ENCODE measurements at regions not wholly inside any gene's neighbourhood (a gene's known extent, or its start where the extent isn't known, plus 50 kb on each side); places are given as distances from the start of the nearest gene placed in this dataset.
"Not testable (repeated sequence)": the region's sequence is repeated elsewhere in the genome, so short reads cannot be mapped to it uniquely, and the experiment has no call there.

- not testable (repeated sequence) for H3K79me2 ChIP-seq (replicated peaks; ENCODE audit: insufficient read depth); H3K27ac ChIP-seq (ENCODE audit: low read depth); H3K27me3 Mint-ChIP-seq (ENCODE audit: insufficient read depth, low read depth, poor library complexity); H3F3A ChIP-seq (replicated peaks; ENCODE audit: low read depth); H3K4me3 Mint-ChIP-seq; H3K4me3 ChIP-seq; H3K4me1 ChIP-seq (ENCODE audit: insufficient read depth); H2AFZ ChIP-seq; H3K9me2 ChIP-seq (ENCODE audit: insufficient read depth); H3K4me2 ChIP-seq; H3K4me1 Mint-ChIP-seq; H3K36me3 Mint-ChIP-seq (ENCODE audit: low read depth); H3K27ac Mint-ChIP-seq; H3K27me3 ChIP-seq (ENCODE audit: insufficient read depth); H4K20me1 ChIP-seq (replicated peaks; ENCODE audit: insufficient read depth); H3K36me3 ChIP-seq (ENCODE audit: insufficient read depth); H3K9me3 Mint-ChIP-seq
- ATAC-seq = peak; percentile 79
- TF ChIP-seq CTCF (conservative IDR thresholded peaks at IDR 0.05; ENCODE audit: low read depth in 2 of 2) (peak; percentile 80 to 81), CREB1 (CRISPR knock-in tag; IDR thresholded peaks at IDR 0.05; ENCODE audit: low read depth) (0 out of 2 replicates have a peak, but pooled peaks have one; percentile 19)
- peak; percentile 74 for DNase-seq (ENCODE audit: low spot score)
Measured at GRCh38 chr16:21534561-21534960, 64.8 kb upstream of the METTL9 start.

DNA sequence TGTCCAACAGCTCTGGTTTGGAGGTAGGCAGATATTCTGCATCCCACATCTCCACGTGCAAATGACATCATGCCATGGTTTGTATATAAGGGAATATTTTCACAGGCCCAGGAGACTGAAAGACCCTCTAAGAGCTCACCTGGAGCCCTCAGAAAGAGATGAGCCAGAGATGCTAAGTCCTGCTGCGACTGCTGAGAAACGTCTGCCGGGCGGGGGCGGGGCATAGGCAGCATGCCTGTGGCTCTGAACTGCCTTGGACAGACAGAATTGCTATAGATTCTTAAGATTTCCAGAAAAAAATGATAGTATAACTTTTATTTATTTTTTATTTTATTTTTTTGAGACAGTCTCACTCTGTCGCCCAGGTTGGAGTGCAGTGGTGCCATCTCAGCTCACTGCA is 64.2 kb upstream of the METTL9 start:
- H3K27ac ChIP-seq (ENCODE audit: low read depth); DNase-seq (ENCODE audit: low spot score); H3K36me3 Mint-ChIP-seq (ENCODE audit: low read depth); H3K36me3 ChIP-seq (ENCODE audit: insufficient read depth); H3K9me3 Mint-ChIP-seq; H3F3A ChIP-seq (replicated peaks; ENCODE audit: low read depth); H3K4me3 ChIP-seq; H3K27ac Mint-ChIP-seq; H4K20me1 ChIP-seq (replicated peaks; ENCODE audit: insufficient read depth); H3K27me3 ChIP-seq (ENCODE audit: insufficient read depth); H3K27me3 Mint-ChIP-seq (ENCODE audit: insufficient read depth, low read depth, poor library complexity); H2AFZ ChIP-seq; H3K4me3 Mint-ChIP-seq; H3K4me1 Mint-ChIP-seq; H3K4me1 ChIP-seq (ENCODE audit: insufficient read depth); H3K4me2 ChIP-seq; H3K9me2 ChIP-seq (ENCODE audit: insufficient read depth); H3K79me2 ChIP-seq (replicated peaks; ENCODE audit: insufficient read depth): not testable (repeated sequence)
- peak; percentile 12; the same call in 1 of the 3 replicates for ATAC-seq

DNA sequence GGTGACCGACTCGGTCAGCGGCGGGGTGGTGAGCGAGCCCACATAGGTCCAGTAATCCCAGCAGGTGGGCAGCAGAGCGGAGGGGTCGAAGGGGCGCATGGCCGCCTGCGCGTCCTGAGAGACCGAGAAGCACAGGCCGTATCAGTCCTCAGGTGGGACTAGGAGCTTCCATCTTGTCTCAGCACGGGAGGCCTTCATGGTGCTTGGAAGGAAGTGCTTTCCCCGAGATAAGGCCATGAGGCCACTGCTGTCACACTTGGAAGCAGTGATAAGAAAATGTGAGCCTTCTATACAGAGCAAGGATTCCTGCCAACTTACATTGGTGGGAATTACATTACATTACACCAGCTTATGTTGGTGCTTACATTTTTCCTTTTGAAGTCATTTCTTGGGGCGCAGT is 62.6 kb upstream of the METTL9 start:
- H3K36me3 ChIP-seq (ENCODE audit: insufficient read depth); H3K9me3 Mint-ChIP-seq; H3K4me3 ChIP-seq; H3K36me3 Mint-ChIP-seq (ENCODE audit: low read depth); H4K20me1 ChIP-seq (replicated peaks; ENCODE audit: insufficient read depth); H3K27me3 ChIP-seq (ENCODE audit: insufficient read depth); H3F3A ChIP-seq (replicated peaks; ENCODE audit: low read depth); H3K27me3 Mint-ChIP-seq (ENCODE audit: insufficient read depth, low read depth, poor library complexity); H3K9me2 ChIP-seq (ENCODE audit: insufficient read depth); H3K79me2 ChIP-seq (replicated peaks; ENCODE audit: insufficient read depth); H3K27ac Mint-ChIP-seq; ATAC-seq; H3K4me1 ChIP-seq (ENCODE audit: insufficient read depth); DNase-seq (ENCODE audit: low spot score); H3K27ac ChIP-seq (ENCODE audit: low read depth); H3K4me2 ChIP-seq; H2AFZ ChIP-seq; H3K4me1 Mint-ChIP-seq; H3K4me3 Mint-ChIP-seq: not testable (repeated sequence)

- not testable (repeated sequence) for H3K4me1 Mint-ChIP-seq; H3K36me3 Mint-ChIP-seq (ENCODE audit: low read depth)
Measured at GRCh38 chr16:21537598-21537997, 61.8 kb upstream of the METTL9 start.

GRCh38 chr16:21539107-21539618 is 60.2 kb upstream of the METTL9 start:
- H3F3A ChIP-seq (replicated peaks; ENCODE audit: low read depth); H3K4me2 ChIP-seq; H3K4me3 ChIP-seq; H3K27me3 Mint-ChIP-seq (ENCODE audit: insufficient read depth, low read depth, poor library complexity); H2AFZ ChIP-seq; H3K9me2 ChIP-seq (ENCODE audit: insufficient read depth); H4K20me1 ChIP-seq (replicated peaks; ENCODE audit: insufficient read depth); H3K36me3 Mint-ChIP-seq (ENCODE audit: low read depth); H3K36me3 ChIP-seq (ENCODE audit: insufficient read depth); H3K4me1 Mint-ChIP-seq; DNase-seq (ENCODE audit: low spot score); ATAC-seq; H3K79me2 ChIP-seq (replicated peaks; ENCODE audit: insufficient read depth); H3K27ac ChIP-seq (ENCODE audit: low read depth); H3K4me3 Mint-ChIP-seq; H3K4me1 ChIP-seq (ENCODE audit: insufficient read depth); H3K9me3 Mint-ChIP-seq; H3K27me3 ChIP-seq (ENCODE audit: insufficient read depth): not testable (repeated sequence)
- H3K27ac Mint-ChIP-seq = 0 out of 2 replicates have a peak overlapping the region, but pooled peaks have one; percentile 28

More at GRCh38 chr16:21537598-21537997, 61.8 kb upstream of the METTL9 start:
- not testable (repeated sequence) for H3K27ac Mint-ChIP-seq; H4K20me1 ChIP-seq (replicated peaks; ENCODE audit: insufficient read depth); H3K4me3 ChIP-seq; DNase-seq (ENCODE audit: low spot score); H3F3A ChIP-seq (replicated peaks; ENCODE audit: low read depth); H3K4me3 Mint-ChIP-seq; H3K9me2 ChIP-seq (ENCODE audit: insufficient read depth); H3K4me2 ChIP-seq; H3K27ac ChIP-seq (ENCODE audit: low read depth); ATAC-seq; H2AFZ ChIP-seq; H3K27me3 ChIP-seq (ENCODE audit: insufficient read depth); H3K9me3 Mint-ChIP-seq; H3K79me2 ChIP-seq (replicated peaks; ENCODE audit: insufficient read depth); H3K4me1 ChIP-seq (ENCODE audit: insufficient read depth); H3K36me3 ChIP-seq (ENCODE audit: insufficient read depth); H3K27me3 Mint-ChIP-seq (ENCODE audit: insufficient read depth, low read depth, poor library complexity)

DNA sequence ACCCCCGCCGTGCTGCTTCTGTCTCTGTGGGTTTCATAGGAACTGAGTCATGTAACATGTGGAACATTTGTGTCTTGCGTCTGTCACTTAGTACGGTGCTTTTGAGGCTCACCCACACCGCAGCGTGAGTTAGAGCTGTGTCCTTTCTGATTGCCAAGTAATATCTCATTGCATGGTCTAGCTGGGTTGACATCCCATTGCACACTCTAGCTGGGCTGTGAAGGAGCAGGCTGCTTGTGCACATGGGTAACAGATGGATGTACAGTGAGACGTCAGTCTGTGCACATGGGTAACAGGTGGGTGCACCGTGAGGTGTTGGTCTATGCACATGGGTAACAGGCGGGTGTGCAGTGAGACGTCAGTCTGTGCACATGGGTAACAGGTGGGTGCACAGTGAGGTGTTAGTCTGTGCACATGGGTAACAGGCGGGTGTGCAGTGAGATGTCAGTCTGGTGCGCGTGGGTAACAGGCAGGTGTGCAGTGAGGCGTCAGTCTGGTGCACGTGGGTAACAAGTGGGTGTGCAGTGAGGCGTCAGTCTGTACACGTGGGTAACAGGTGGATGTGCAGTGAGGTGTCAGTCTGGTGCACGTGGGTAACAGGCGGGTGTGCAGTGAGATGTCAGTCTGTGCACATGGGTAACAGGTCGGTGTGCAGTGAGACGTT is 58.5 kb upstream of the METTL9 start:
- not testable (repeated sequence) for H3K4me1 ChIP-seq (ENCODE audit: insufficient read depth); H3K27ac ChIP-seq (ENCODE audit: low read depth); H3K36me3 ChIP-seq (ENCODE audit: insufficient read depth); H3K27me3 ChIP-seq (ENCODE audit: insufficient read depth); H3K4me3 Mint-ChIP-seq; H3K4me1 Mint-ChIP-seq; H3K4me2 ChIP-seq; H3K27ac Mint-ChIP-seq; H3K4me3 ChIP-seq; H3K79me2 ChIP-seq (replicated peaks; ENCODE audit: insufficient read depth); H3K36me3 Mint-ChIP-seq (ENCODE audit: low read depth); H3K9me3 Mint-ChIP-seq; ATAC-seq; H4K20me1 ChIP-seq (replicated peaks; ENCODE audit: insufficient read depth); H3K9me2 ChIP-seq (ENCODE audit: insufficient read depth); DNase-seq (ENCODE audit: low spot score); H3F3A ChIP-seq (replicated peaks; ENCODE audit: low read depth); H3K27me3 Mint-ChIP-seq (ENCODE audit: insufficient read depth, low read depth, poor library complexity)
- peak overlapping the region; percentile 56 for H2AFZ ChIP-seq
